HG03354 (cell line): ENCODE measurements at regions not wholly inside any gene's neighbourhood (a gene's known extent, or its start where the extent isn't known, plus 50 kb on each side); places are given as distances from the start of the nearest gene placed in this dataset.
"Not testable (repeated sequence)": the region's sequence is repeated elsewhere in the genome, so short reads cannot be mapped to it uniquely, and the experiment has no call there.

Experiments used
- ATAC-seq: cut with Tn5 transposase; IDR thresholded peaks from one replicate; pipeline ENCODE4 v1.9.1; 2021; ENCODE audit warnings: mild to moderate bottlenecking; ENCODE audit not compliant: unreplicated experiment, poor library complexity, severe bottlenecking

- ATAC-seq, result no peak
These were observed 183.1 kb upstream of the SNX2 start for GRCh38 chr5:122591828-122592227.

- ATAC-seq, result no peak
These were observed 175.9 kb upstream of the SNX2 start for GRCh38 chr5:122599000-122599399.

GRCh38 chr5:122600924-122601323 is 174.0 kb upstream of the SNX2 start:
- no peak for ATAC-seq

- ATAC-seq, result no peak
These were observed 172.2 kb upstream of the SNX2 start for GRCh38 chr5:122602700-122603099.

GRCh38 chr5:122605236-122605635 is 169.6 kb upstream of the SNX2 start:
- ATAC-seq, result no peak

GRCh38 chr5:122607818-122608217 is 167.1 kb upstream of the SNX2 start:
- ATAC-seq, result no peak

- ATAC-seq, result no peak
These were observed 166.7 kb upstream of the SNX2 start for GRCh38 chr5:122608222-122608621.

GRCh38 chr5:122611406-122611805 is 163.5 kb upstream of the SNX2 start:
- no peak for ATAC-seq

GRCh38 chr5:122612901-122613300 is 162.0 kb upstream of the SNX2 start:
- ATAC-seq, result no peak

GRCh38 chr5:122615146-122615545 is 159.7 kb upstream of the SNX2 start:
- ATAC-seq, result no peak

- no peak for ATAC-seq
These were observed 159.0 kb upstream of the SNX2 start for GRCh38 chr5:122615832-122616231.

GRCh38 chr5:122618046-122618445 is 156.8 kb upstream of the SNX2 start:
- ATAC-seq, result not testable (repeated sequence)

GRCh38 chr5:122620768-122621167 is 154.1 kb upstream of the SNX2 start:
- ATAC-seq, result not testable (repeated sequence)

GRCh38 chr5:122628714-122629113 is 146.2 kb upstream of the SNX2 start:
- ATAC-seq, result not testable (repeated sequence)

- no peak for ATAC-seq
These were observed 145.7 kb upstream of the SNX2 start for GRCh38 chr5:122629121-122629677.

- ATAC-seq, result no peak
These were observed 136.3 kb upstream of the SNX2 start for GRCh38 chr5:122638581-122638980.

- no peak for ATAC-seq
These were observed 135.8 kb upstream of the SNX2 start for GRCh38 chr5:122639033-122639432.

GRCh38 chr5:122639864-122640263 is 135.0 kb upstream of the SNX2 start:
- no peak for ATAC-seq

- no peak for ATAC-seq
These were observed 125.8 kb upstream of the SNX2 start for GRCh38 chr5:122649080-122649479.

- ATAC-seq, result no peak
These were observed 121.5 kb upstream of the SNX2 start for GRCh38 chr5:122653087-122654017.

GRCh38 chr5:122656160-122656559 is 118.7 kb upstream of the SNX2 start:
- ATAC-seq, result no peak
